ENCODE measurements at regions not wholly inside any gene's neighbourhood (a gene's known extent, or its start where the extent isn't known, plus 50 kb on each side); places are given as distances from the start of the nearest gene placed in this dataset.

DNA sequence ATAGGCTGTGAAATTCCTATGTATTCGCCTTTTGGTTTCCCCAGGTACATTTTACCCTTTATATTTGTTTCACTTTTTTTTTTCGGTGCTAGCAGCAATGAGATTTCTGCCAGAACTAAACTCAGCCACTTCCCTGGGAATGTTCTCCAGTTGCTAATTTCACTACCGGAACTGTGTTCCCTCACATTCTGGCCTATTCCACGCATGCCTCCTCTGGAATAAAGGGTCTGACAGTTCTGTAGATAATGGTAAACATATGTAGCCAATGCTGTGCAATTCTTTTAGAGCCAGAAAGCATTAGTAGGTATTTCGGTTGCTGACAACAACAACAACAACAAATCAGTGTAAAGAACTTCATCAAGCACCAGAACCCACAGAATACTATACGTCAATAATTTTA, 96.1 kb upstream of the TBX18 start:
- Histone ChIP-seq H3K27me3 (ENCODE audit: insufficient read depth, low read length) (no peaks in the 10 kb centered on the region), H2BK15ac (ENCODE audit: low read depth, low read length) (no peak overlapping the region), H3K9ac (ENCODE audit: extremely low read depth, insufficient read length, low read length) (no peak overlapping the region), H2AFZ (ENCODE audit: low read length) (no peak overlapping the region), H3K79me2 (ENCODE audit: insufficient read depth, low read length) (no peaks in the 10 kb centered on the region), H3K23me2 (ENCODE audit: insufficient read length, low read depth, low read length, poor library complexity, severe bottlenecking) (no peaks in the 10 kb centered on the region), H3K4me2 (ENCODE audit: insufficient read depth, insufficient read length, low read length) (no peak overlapping the region), H4K91ac (ENCODE audit: insufficient read length, low read depth, low read length) (no peak overlapping the region), H2BK120ac (ENCODE audit: low read depth, low read length, poor library complexity, severe bottlenecking) (no peak overlapping the region), H3K79me1 (ENCODE audit: insufficient read depth, low read depth, low read length, poor library complexity, severe bottlenecking) (no peaks in the 10 kb centered on the region), H3K27ac (ENCODE audit: insufficient read length, low read depth, low read length) (no peak overlapping the region), H3K18ac (ENCODE audit: insufficient read length, low read depth, low read length) (no peak overlapping the region), H4K8ac (replicated peaks; ENCODE audit: insufficient read length, low read depth, low read length) (no peak overlapping the region), H4K5ac (ENCODE audit: insufficient read length, low read depth, low read length) (no peak overlapping the region), H2BK12ac (ENCODE audit: insufficient read length, low read depth, low read length) (no peak overlapping the region), H3K56ac (ENCODE audit: insufficient read length, low read depth, low read length) (no peak overlapping the region), H2AK5ac (ENCODE audit: insufficient read length, low read length) (no peak overlapping the region), H3T11ph (ENCODE audit: low read length) (no peak overlapping the region), H4K20me1 (ENCODE audit: control insufficient read depth, insufficient read depth, insufficient read length) (no peaks in the 10 kb centered on the region), H2BK20ac (ENCODE audit: low read depth, low read length, poor library complexity, severe bottlenecking) (no peak overlapping the region), H3K14ac (ENCODE audit: insufficient read depth, low read length) (no peak overlapping the region), H3K4me1 (ENCODE audit: insufficient read depth, low read length) (no peaks in the 10 kb centered on the region), H3K9me3 (ENCODE audit: control insufficient read depth, low read depth, low read length) (no peaks in the 10 kb centered on the region), H2BK5ac (ENCODE audit: insufficient read length, low read length) (no peak overlapping the region), H3K4ac (ENCODE audit: low read depth, low read length) (no peak overlapping the region), H3K23ac (ENCODE audit: insufficient read length, low read depth, low read length) (no peak overlapping the region)
- Mint-ChIP-seq H3K36me3 (ENCODE audit: insufficient read depth in 1 of 3, low read depth in 3 of 3) (no peaks in the 10 kb centered on the region), H3K4me3 (no peak overlapping the region), H3K27ac (no peak overlapping the region), H3K27me3 (ENCODE audit: low read depth) (no peaks in the 10 kb centered on the region), H3K9me3 (no peaks in the 10 kb centered on the region), H3K4me1 (peaks cover 3 to 5% of the 10 kb centered on the region in 2 experiments; a peak in 1 of 4 replicates)
- TF ChIP-seq, protein P1, sequence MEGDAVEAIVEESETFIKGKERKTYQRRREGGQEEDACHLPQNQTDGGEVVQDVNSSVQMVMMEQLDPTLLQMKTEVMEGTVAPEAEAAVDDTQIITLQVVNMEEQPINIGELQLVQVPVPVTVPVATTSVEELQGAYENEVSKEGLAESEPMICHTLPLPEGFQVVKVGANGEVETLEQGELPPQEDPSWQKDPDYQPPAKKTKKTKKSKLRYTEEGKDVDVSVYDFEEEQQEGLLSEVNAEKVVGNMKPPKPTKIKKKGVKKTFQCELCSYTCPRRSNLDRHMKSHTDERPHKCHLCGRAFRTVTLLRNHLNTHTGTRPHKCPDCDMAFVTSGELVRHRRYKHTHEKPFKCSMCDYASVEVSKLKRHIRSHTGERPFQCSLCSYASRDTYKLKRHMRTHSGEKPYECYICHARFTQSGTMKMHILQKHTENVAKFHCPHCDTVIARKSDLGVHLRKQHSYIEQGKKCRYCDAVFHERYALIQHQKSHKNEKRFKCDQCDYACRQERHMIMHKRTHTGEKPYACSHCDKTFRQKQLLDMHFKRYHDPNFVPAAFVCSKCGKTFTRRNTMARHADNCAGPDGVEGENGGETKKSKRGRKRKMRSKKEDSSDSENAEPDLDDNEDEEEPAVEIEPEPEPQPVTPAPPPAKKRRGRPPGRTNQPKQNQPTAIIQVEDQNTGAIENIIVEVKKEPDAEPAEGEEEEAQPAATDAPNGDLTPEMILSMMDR (conservative IDR thresholded peaks at IDR 0.05): no peak
- WGBS (ENCODE audit: extremely low coverage, insufficient read length, low lambda C conversion rate): no CpG with 5 or more reads among the region's 6 CpGs
- no peak for DNase-seq

All from H9 (cell line).